ENCODE measurements at regions not wholly inside any gene's neighbourhood (a gene's known extent, or its start where the extent isn't known, plus 50 kb on each side); places are given as distances from the start of the nearest gene placed in this dataset.

GRCh38 chr1:213745451-213745850, 242.3 kb upstream of the PROX1 start:
- TF ChIP-seq, protein P1, sequence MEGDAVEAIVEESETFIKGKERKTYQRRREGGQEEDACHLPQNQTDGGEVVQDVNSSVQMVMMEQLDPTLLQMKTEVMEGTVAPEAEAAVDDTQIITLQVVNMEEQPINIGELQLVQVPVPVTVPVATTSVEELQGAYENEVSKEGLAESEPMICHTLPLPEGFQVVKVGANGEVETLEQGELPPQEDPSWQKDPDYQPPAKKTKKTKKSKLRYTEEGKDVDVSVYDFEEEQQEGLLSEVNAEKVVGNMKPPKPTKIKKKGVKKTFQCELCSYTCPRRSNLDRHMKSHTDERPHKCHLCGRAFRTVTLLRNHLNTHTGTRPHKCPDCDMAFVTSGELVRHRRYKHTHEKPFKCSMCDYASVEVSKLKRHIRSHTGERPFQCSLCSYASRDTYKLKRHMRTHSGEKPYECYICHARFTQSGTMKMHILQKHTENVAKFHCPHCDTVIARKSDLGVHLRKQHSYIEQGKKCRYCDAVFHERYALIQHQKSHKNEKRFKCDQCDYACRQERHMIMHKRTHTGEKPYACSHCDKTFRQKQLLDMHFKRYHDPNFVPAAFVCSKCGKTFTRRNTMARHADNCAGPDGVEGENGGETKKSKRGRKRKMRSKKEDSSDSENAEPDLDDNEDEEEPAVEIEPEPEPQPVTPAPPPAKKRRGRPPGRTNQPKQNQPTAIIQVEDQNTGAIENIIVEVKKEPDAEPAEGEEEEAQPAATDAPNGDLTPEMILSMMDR (IDR thresholded peaks at IDR 0.05), result no peak
- no peak for TF ChIP-seq POLR2A (IDR thresholded peaks at IDR 0.05)
- no peak for TF ChIP-seq POLR2AphosphoS5 (IDR thresholded peaks at IDR 0.05; ENCODE audit: insufficient read depth in 1 of 2, low read depth in 1 of 2)
